ENCODE measurements at regions not wholly inside any gene's neighbourhood (a gene's known extent, or its start where the extent isn't known, plus 50 kb on each side); places are given as distances from the start of the nearest gene placed in this dataset.

- TF ChIP-seq POLR2A (IDR thresholded peaks at IDR 0.05; ENCODE audit: low read length): no peak
- TF ChIP-seq GATA1 (IDR thresholded peaks at IDR 0.05; ENCODE audit: low read depth, low read length): no peak
Measured at GRCh38 chr13:22936228-22936627, 244.6 kb upstream of the SGCG start.
